ENCODE measurements at regions not wholly inside any gene's neighbourhood (a gene's known extent, or its start where the extent isn't known, plus 50 kb on each side); places are given as distances from the start of the nearest gene placed in this dataset.

DNA sequence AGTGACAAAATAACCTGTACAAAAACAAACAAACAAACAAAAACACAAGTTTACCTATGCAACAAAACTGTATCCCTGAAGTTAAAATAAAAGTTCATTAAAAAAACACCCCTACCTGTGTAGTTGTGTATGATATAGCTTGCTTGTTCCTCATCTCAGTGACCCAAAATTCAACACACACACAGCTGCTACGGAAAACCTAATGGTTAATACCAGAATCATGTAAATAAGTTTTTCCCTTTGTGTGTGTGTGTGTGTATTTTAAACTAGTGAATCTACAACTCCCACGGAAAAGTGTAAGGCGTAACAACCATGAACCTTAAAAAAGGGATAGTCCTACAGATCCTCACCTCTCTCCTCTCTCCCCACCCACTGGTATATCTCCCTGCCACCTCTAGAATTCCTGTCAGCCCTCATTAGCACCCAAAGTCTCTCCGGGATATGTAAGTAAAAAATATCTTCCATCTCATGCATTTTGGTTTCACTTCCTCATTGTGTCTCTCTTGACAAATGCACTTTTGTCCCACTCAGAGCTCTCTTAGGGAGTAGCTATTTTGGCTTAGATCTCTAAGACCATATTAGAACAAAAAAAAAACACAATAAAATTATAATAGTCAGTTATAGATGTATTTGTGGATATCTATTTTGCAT lies 2236.5 kb downstream of the PCDH9 start:
- TF ChIP-seq, protein P1, sequence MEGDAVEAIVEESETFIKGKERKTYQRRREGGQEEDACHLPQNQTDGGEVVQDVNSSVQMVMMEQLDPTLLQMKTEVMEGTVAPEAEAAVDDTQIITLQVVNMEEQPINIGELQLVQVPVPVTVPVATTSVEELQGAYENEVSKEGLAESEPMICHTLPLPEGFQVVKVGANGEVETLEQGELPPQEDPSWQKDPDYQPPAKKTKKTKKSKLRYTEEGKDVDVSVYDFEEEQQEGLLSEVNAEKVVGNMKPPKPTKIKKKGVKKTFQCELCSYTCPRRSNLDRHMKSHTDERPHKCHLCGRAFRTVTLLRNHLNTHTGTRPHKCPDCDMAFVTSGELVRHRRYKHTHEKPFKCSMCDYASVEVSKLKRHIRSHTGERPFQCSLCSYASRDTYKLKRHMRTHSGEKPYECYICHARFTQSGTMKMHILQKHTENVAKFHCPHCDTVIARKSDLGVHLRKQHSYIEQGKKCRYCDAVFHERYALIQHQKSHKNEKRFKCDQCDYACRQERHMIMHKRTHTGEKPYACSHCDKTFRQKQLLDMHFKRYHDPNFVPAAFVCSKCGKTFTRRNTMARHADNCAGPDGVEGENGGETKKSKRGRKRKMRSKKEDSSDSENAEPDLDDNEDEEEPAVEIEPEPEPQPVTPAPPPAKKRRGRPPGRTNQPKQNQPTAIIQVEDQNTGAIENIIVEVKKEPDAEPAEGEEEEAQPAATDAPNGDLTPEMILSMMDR (IDR thresholded peaks at IDR 0.05; ENCODE audit: control extremely low read depth, extremely low read depth, low read depth, missing control alignments), result no peak
- CTCF ChIA-PET, result no interaction called here
- no peak for DNase-seq (ENCODE audit: extremely low spot score)
- POLR2A ChIA-PET, result no interaction called here

DNA sequence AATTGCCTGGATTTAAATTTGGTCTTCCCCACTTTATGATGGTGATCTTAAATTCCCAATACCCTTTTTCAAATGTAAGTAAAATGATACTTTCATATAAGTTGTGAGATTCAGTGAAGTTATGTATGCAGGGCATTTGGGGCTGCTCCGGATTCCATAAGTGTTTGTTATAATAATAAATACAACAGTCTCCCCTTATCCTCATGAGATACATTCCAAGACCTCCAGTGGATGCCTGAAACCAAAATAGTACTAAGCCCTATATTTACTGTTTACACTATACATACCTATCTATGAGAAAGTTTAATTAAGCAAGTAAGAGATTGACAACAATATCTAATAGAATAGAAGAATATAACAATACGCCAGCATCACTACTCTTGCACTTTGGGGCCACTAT lies 2237.8 kb downstream of the PCDH9 start:
- ChIA-PET CTCF (no interaction called here), POLR2A (no interaction called here)
- no peak for DNase-seq (ENCODE audit: extremely low spot score)
- TF ChIP-seq, protein P1 (IDR thresholded peaks at IDR 0.05; ENCODE audit: control extremely low read depth, extremely low read depth, low read depth, missing control alignments), result no peak

DNA sequence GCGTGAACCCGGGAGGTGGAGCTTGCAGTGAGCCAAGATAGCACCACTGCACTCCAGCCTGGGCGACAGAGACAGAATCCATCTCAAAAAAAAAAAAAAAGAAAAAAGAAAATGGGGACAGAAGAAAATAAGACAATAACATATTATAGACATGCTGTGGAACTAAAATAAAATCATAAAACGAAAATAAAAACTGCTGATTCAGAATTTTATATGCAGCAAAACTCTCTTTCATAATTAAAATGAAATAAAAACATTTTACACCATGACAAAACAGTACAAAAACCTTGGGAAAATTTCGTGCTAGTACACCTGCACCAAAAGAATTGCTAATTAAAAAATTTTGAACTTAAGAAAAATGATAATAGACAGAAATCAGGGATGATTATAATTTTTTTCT lies 2245.1 kb downstream of the PCDH9 start:
- DNase-seq (ENCODE audit: extremely low spot score), result no peak
- TF ChIP-seq, protein P1 (IDR thresholded peaks at IDR 0.05; ENCODE audit: control extremely low read depth, extremely low read depth, low read depth, missing control alignments), result no peak
- POLR2A ChIA-PET, result no interaction called here
- CTCF ChIA-PET, result no interaction called here

DNA sequence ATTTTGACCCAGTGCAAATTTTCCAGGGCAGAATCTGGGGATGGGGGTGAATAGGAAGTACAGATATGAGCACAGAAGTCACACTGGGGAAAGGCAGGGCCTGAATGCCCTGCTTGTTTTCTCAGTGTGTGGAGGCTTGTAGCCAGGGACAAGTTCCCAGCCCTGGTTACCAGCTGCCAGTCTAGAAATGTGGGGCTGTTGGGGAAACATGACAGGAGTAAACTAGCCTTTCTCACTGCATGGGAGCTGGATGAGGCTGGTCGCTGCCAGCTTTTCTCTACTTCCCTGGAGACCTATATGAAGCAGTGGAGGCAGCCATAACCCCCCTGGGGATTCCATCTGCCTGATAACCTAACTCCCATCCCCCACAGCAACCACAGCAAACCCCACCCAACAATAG lies 2267.7 kb downstream of the PCDH9 start:
- POLR2A ChIA-PET, result no interaction called here

DNA sequence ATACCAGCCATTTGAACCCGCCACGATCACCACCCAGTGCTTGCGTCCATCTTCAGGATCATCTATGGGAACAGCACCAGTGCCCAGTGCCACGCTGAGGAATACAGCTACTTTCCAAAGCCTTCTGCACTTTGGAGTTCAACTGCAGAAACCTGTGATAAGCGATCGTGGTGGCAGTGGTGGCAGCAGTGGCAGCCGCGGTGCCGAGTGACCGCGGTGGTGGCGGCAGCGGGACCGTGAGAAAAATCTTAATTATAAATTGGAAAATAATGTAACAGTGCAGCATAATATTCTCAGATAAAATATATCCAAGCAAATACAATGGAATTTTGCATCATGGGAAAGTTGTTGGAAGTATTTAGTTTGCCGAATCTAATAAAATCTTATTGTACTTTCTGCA lies 2270.9 kb downstream of the PCDH9 start:
- ChIA-PET CTCF (no interaction called here), POLR2A (no interaction called here)
- no peak for DNase-seq (ENCODE audit: extremely low spot score)
- TF ChIP-seq, protein P1 (IDR thresholded peaks at IDR 0.05; ENCODE audit: control extremely low read depth, extremely low read depth, low read depth, missing control alignments), result no peak

More for the DNA sequence above, 2267.7 kb downstream of the PCDH9 start:
- no peak for DNase-seq (ENCODE audit: extremely low spot score)
- CTCF ChIA-PET, result no interaction called here
- TF ChIP-seq, protein P1 (IDR thresholded peaks at IDR 0.05; ENCODE audit: control extremely low read depth, extremely low read depth, low read depth, missing control alignments), result no peak

DNA sequence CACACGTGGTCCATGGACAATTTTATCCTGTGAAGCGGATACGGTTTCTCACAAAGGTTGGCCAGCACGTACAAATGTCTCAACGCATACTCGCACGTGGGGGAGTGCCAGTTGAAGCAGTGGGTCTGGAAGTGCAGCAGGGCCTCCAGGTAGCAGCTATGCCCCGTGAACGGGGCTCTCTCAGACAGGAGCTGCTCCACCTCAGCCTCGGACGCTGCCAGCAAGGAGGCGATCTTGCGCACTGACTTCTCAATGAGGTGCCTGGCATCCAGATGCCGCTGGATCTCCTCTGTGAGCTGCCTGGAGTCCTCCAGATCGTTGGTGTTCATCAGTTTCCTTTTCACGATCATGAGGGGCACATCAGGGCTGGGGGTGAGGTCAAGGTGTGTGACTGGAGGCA lies 2272.0 kb downstream of the PCDH9 start:
- DNase-seq (ENCODE audit: extremely low spot score), result no peak
- POLR2A ChIA-PET, result no interaction called here
- TF ChIP-seq, protein P1 (IDR thresholded peaks at IDR 0.05; ENCODE audit: control extremely low read depth, extremely low read depth, low read depth, missing control alignments), result no peak
- CTCF ChIA-PET, result no interaction called here

DNA sequence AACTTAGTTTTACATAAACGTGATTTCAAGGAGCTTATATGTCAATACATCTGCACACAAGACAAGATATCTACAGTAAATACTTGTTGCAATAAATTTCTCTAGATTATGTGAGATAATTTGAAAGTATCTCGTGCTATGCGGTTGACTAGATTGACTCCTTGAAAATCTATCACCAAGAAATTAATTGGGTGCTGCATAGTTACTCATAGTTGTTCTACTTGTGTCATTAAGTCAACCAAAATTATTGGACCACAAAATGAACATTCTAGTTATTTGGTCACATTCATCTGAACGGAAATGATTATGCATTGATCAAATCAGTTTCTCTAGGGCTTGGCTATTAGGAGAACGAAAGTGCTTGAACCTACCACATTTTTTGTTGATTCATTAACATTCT lies 2291.5 kb downstream of the PCDH9 start:
- ChIA-PET POLR2A (no interaction called here), CTCF (no interaction called here)
- DNase-seq (ENCODE audit: extremely low spot score), result no peak
- TF ChIP-seq, protein P1 (IDR thresholded peaks at IDR 0.05; ENCODE audit: control extremely low read depth, extremely low read depth, low read depth, missing control alignments), result no peak
